K562 (cell line): ENCODE measurements at regions not wholly inside any gene's neighbourhood (a gene's known extent, or its start where the extent isn't known, plus 50 kb on each side); places are given as distances from the start of the nearest gene placed in this dataset.

Experiments used
- ATAC-seq: fragments of 200-7000 bp; cut with Tn5 transposase; 3 replicates; pipeline ENCODE4 v1.9.1; 2020; ENCODE audit warnings: moderate library complexity
- BruUV-seq: library from RNA; stranded (reverse); fragments of 400-500 nt; replicated peaks from 2 replicates; lab custom pipeline; 2021; lab: Mats Ljungman, UMichigan
- CTCF ChIA-PET: fragments of 300-600 bp; formaldehyde crosslinking; extraction: SDS; loops from one replicate; lab custom pipeline; 2021; ENCODE audit warnings: low intra/inter-chr PET ratio; lab: Yijun Ruan, JAX
- POLR2A ChIA-PET: fragments of 300-600, 350-650 bp; sonication (Branson Sonifier 250); formaldehyde crosslinking; extraction: SDS; loops from one replicate; lab custom pipeline; 2021; ENCODE audit warnings: antibody characterized with exemption, inconsistent platforms; lab: Yijun Ruan, JAX
- DNase-seq, 4 experiments: peaks; one replicate each; pipeline versions ENCODE4 v3.0.0 to v3.0.0-alpha.2; 2011 to 2018; ENCODE audit warnings: low spot score in 3 of 4, mixed read lengths in 3 of 4; ENCODE audit errors: extremely low read depth in 1 of 4
- FAIRE-seq: peaks from 2 replicates; lab custom pipeline; 2011; peaks lifted over from hg19 to GRCh38; lab: Jason Lieb, UNC
- H2AFZ ChIP-seq: 2 replicates; pipeline ENCODE4 v1.6.0; 2011; ENCODE audit warnings: low read depth, low read length, control low read depth, inconsistent platforms
- H3K27ac ChIP-seq: fragments of 200-600 bp; 3 replicates; pipeline ENCODE4 v1.8.0; 2011; ENCODE audit warnings: low read depth, mild to moderate bottlenecking, control low read depth, inconsistent platforms, low read length, moderate library complexity, mixed read lengths; ENCODE audit errors: extremely low read depth
- H3K27me3 ChIP-seq, 2 experiments: fragments of 300-600 bp in 1 of 2; 2 replicates in 1 of 2; 3 replicates in 1 of 2; pipeline versions ENCODE4 v1.6.0 to v1.8.0; 2011; ENCODE audit warnings: inconsistent platforms in 2 of 2, low read length in 2 of 2, mild to moderate bottlenecking in 1 of 2, mixed read lengths in 1 of 2, moderate library complexity in 1 of 2; ENCODE audit not compliant: control insufficient read depth in 2 of 2, insufficient read depth in 2 of 2
- H3K36me3 ChIP-seq: fragments of 300-600 bp; 3 replicates; pipeline ENCODE4 v1.8.0; 2011; ENCODE audit warnings: mild to moderate bottlenecking, low read length, inconsistent platforms; ENCODE audit not compliant: control insufficient read depth, insufficient read depth
- H3K4me1 ChIP-seq, 2 experiments: fragments of 200-600 bp in 1 of 2; replicated peaks in 1 of 2; 2 replicates in 1 of 2; 3 replicates in 1 of 2; pipeline versions ENCODE4 v1.5.1 to v1.8.0; 2011; ENCODE audit warnings: inconsistent platforms in 2 of 2, low read length in 2 of 2, mild to moderate bottlenecking in 1 of 2, mixed read lengths in 1 of 2, moderate library complexity in 1 of 2; ENCODE audit not compliant: control insufficient read depth in 2 of 2, insufficient read depth in 2 of 2
- H3K4me2 ChIP-seq: 2 replicates; pipeline ENCODE4 v1.6.1; 2011; ENCODE audit warnings: low read length, control low read depth, inconsistent platforms, mixed read lengths; ENCODE audit not compliant: insufficient read depth
- H3K4me3 ChIP-seq: fragments of 200-600 bp; sonication (generic), shearing (Covaris generic); 2 replicates; pipeline ENCODE4 v1.5.1; 2016; ENCODE audit warnings: control low read depth, inconsistent platforms
- H3K79me2 ChIP-seq: fragments of 200-600 bp; 3 replicates; pipeline ENCODE4 v1.8.0; 2011; ENCODE audit warnings: low read length, inconsistent platforms; ENCODE audit not compliant: control insufficient read depth, insufficient read depth
- H3K9ac ChIP-seq, 2 experiments: 2 replicates each; pipeline versions ENCODE4 v1.6.0 to v1.6.1; 2011; ENCODE audit warnings: low read depth in 2 of 2, low read length in 2 of 2, control low read depth in 1 of 2, inconsistent platforms in 1 of 2, mild to moderate bottlenecking in 1 of 2, mixed read lengths in 1 of 2; ENCODE audit not compliant: insufficient read depth in 1 of 2
- H3K9me1 ChIP-seq: one replicate; pipeline ENCODE4 v1.6.0; 2011; ENCODE audit warnings: inconsistent platforms, mild to moderate bottlenecking, low read length, moderate library complexity; ENCODE audit not compliant: control insufficient read depth, insufficient read depth
- H3K9me3 ChIP-seq: replicated peaks from 2 replicates; pipeline ENCODE4 v1.5.1; 2011; ENCODE audit warnings: low read depth, low read length, inconsistent platforms; ENCODE audit not compliant: control insufficient read depth, insufficient read depth
- H4K20me1 ChIP-seq: replicated peaks from 2 replicates; pipeline ENCODE4 v1.6.1; 2011; ENCODE audit warnings: low read length, inconsistent platforms, mixed read lengths; ENCODE audit not compliant: control insufficient read depth, insufficient read depth
- CBX1 ChIP-seq: sonication (generic); IDR thresholded peaks from 2 replicates; pipeline ENCODE4 v1.6.1; 2016; ENCODE audit warnings: antibody characterized with exemption, low read depth, mild to moderate bottlenecking
- HMG20B ChIP-seq: fragments of 250-450 bp; sonication (Bioruptor Pico); IDR thresholded peaks from 2 replicates; pipeline ENCODE4 v1.5.0; 2021; ENCODE audit warnings: mild to moderate bottlenecking
- POLR2AphosphoS5 ChIP-seq: IDR thresholded peaks from 2 replicates; pipeline ENCODE4 v1.6.1; 2011; ENCODE audit warnings: mild to moderate bottlenecking, low read depth, low read length, moderate library complexity; ENCODE audit not compliant: control insufficient read depth, insufficient read depth
- SAFB ChIP-seq: fragments of 200-400 bp; formaldehyde crosslinking; IDR thresholded peaks from 2 replicates; pipeline ENCODE4 v1.6.1; 2017; ENCODE audit warnings: low read depth, low read length, borderline replicate concordance
- SRF ChIP-seq, 2 experiments: fragments of 250-450, 450-650 bp in 1 of 2; sonication (Bioruptor Pico) in 1 of 2; sonication (generic) in 1 of 2; formaldehyde crosslinking; IDR thresholded peaks; 2 replicates each; pipeline versions ENCODE4 v1.5.0 to v1.5.1; 2020 to 2022; ENCODE audit warnings: mild to moderate bottlenecking in 1 of 2, missing genetic modification reagents in 1 of 2
- WGBS: fragments of 100-300 bp; shearing (Covaris generic); methylation state at CpG from one replicate; pipeline ENCODE4 v1.1.6; 2016; ENCODE audit warnings: low coverage, mixed read lengths; ENCODE audit not compliant: insufficient coverage; ENCODE audit errors: missing lambda C conversion rate; 5-methylcytosine and 5-hydroxymethylcytosine counted together
- in situ Hi-C: fragments of 300-500 bp; cut with MboI; formaldehyde crosslinking; loops from 4 replicates; pipeline ENCODE4 v1.15.0; 2018; ENCODE audit warnings: inconsistent platforms, mixed read lengths
- intact Hi-C: fragments of 100-400 bp; cut with micrococcal nuclease; formaldehyde crosslinking; loops from 2 replicates; pipeline ENCODE4 v1.14.2; 2022
- TF ChIP-seq, protein P1 (sequence below): fragments of 250-450 bp; sonication (Bioruptor Pico); IDR thresholded peaks from 2 replicates; pipeline ENCODE4 v1.8.0; 2021; ENCODE audit warnings: mild to moderate bottlenecking, moderate library complexity

DNA sequence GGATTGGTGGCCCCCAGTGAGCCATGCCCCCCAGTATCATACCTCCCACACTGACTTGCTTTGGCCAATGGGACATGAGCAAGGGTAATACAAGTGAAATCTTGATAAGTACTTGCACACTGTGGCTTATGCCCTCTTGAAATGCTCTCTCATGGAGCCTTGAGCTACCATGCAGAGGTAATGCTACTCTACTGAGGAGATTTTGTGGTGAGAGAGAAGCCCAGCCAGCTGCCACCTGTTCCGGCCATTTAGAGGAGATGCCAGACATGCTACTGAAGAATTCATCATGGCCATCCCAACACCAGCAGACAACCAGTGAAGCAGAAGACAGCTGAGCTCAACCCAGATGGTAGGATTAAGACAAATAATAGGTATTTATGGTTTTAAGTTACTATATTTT is 299.5 kb downstream of the MEF2C start:
- Histone ChIP-seq H3K27ac (no peak overlapping the region), H3K4me3 (no peak overlapping the region), H2AFZ (no peak overlapping the region), H3K4me2 (no peak overlapping the region), H3K79me2 (no peaks in the 10 kb centered on the region), H3K9ac (no peak overlapping the region), H3K27me3 (no peaks in the 10 kb centered on the region), H3K4me1 (no peaks in the 10 kb centered on the region), H4K20me1 (no peaks in the 10 kb centered on the region), H3K9me1 (no peaks in the 10 kb centered on the region), H3K36me3 (no peaks in the 10 kb centered on the region), H3K9me3 (no peaks in the 10 kb centered on the region)
- ChIA-PET POLR2A (interaction anchor here (0.7 kb wide), 1 partner anchor 89 kb away, joined by 4 read pairs; no protein-coding TSS in a partner anchor), CTCF (no interaction called here)
- intact Hi-C loops (no loop called here), in situ Hi-C loops (no loop called here)
- DNase-seq: no peak
- no TSS peak for BruUV-seq
- TF ChIP-seq HMG20B (CRISPR knock-in tag): no peak
- TF ChIP-seq SAFB: no peak
- no peak for TF ChIP-seq CBX1
- TF ChIP-seq POLR2AphosphoS5: no peak
- TF ChIP-seq, protein P1, sequence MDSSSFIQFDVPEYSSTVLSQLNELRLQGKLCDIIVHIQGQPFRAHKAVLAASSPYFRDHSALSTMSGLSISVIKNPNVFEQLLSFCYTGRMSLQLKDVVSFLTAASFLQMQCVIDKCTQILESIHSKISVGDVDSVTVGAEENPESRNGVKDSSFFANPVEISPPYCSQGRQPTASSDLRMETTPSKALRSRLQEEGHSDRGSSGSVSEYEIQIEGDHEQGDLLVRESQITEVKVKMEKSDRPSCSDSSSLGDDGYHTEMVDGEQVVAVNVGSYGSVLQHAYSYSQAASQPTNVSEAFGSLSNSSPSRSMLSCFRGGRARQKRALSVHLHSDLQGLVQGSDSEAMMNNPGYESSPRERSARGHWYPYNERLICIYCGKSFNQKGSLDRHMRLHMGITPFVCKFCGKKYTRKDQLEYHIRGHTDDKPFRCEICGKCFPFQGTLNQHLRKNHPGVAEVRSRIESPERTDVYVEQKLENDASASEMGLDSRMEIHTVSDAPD (CRISPR knock-in tag): no peak
- TF ChIP-seq SRF (CRISPR knock-in tag; IDR thresholded peaks at IDR 0.05): no peak
- WGBS: 0% methylated on average over 1 of the region's 1 CpG
- ATAC-seq: no peak
- no peak for FAIRE-seq
